ENCODE measurements at regions not wholly inside any gene's neighbourhood (a gene's known extent, or its start where the extent isn't known, plus 50 kb on each side); places are given as distances from the start of the nearest gene placed in this dataset.
"Not testable (repeated sequence)": the region's sequence is repeated elsewhere in the genome, so short reads cannot be mapped to it uniquely, and the experiment has no call there.

DNA sequence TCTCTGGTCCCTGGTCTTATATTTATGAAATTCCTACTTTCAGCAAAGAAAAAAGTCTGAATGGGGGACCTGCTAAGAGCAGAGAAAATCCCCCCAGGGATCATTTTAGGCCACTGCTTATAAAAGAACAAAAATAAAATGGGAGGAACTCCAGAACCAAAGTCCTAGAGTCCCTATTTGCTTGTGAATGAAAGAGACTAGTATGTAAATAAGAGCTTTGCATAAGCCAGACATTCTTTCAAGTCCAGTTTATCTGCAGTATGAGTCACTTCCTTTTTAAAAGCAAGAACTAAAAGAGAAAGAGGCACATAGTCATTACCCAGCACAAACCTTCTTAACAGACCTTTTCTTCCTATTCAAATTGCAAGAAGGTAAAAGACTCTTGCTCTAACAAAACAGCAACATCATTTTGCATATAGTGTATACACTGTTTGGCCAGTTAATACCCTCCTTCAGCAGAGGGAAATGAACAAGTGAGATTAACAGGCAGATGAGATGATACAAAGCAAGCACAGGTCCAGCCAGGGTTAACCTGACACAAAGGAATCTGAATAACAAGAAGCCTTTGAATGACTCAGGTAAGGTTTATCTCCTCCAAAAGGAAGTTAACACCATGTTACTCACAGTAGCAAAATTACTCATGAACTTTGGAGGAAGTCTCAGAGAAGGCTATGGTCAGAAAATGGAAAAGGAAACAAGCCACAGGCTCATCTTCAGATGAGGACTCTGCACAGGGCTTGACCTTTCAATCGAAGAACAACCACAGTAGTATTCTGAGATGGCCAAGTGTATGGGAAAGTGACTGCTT is 87.3 kb downstream of the PHLDA1 start:
- Histone ChIP-seq H3K4me3 (ENCODE audit: low read depth in 1 of 2, low read length in 2 of 2) (peak overlapping the region in 1 of 2 donors; percentile 11), H3K4me1 (ENCODE audit: control insufficient read depth in 1 of 2, insufficient read depth in 2 of 2, low read length in 2 of 2) (peaks cover 3 to 17% of the 10 kb centered on the region in 2 donors), H3K36me3 (ENCODE audit: control insufficient read depth in 1 of 2, insufficient read depth in 2 of 2, low read length in 2 of 2) (no peaks in the 10 kb centered on the region), H3K27ac (ENCODE audit: low read depth, low read length) (no peak overlapping the region), H3K9ac (ENCODE audit: low read depth in 1 of 2, low read length in 2 of 2) (no peak overlapping the region), H3K27me3 (ENCODE audit: control insufficient read depth in 1 of 2, insufficient read depth in 2 of 2, low read length in 2 of 2) (no peaks in the 10 kb centered on the region), H3K9me3 (ENCODE audit: control insufficient read depth in 1 of 2, low read length in 2 of 2) (no peaks in the 10 kb centered on the region)

GRCh38 chr12:75943730-75944096 is 87.9 kb downstream of the PHLDA1 start:
- Histone ChIP-seq H3K9ac (ENCODE audit: low read depth in 1 of 2, low read length in 2 of 2) (no peak overlapping the region), H3K27ac (ENCODE audit: low read depth, low read length) (no peak overlapping the region)

GRCh38 chr12:75941661-75942060 is 89.9 kb downstream of the PHLDA1 start:
- H3K9ac ChIP-seq (ENCODE audit: low read depth in 1 of 2, low read length in 2 of 2); H3K27me3 ChIP-seq (ENCODE audit: control insufficient read depth in 1 of 2, insufficient read depth in 2 of 2, low read length in 2 of 2); H3K4me3 ChIP-seq (ENCODE audit: low read depth in 1 of 2, low read length in 2 of 2); H3K27ac ChIP-seq (ENCODE audit: low read depth, low read length); H3K9me3 ChIP-seq (ENCODE audit: control insufficient read depth in 1 of 2, low read length in 2 of 2); H3K36me3 ChIP-seq (ENCODE audit: control insufficient read depth in 1 of 2, insufficient read depth in 2 of 2, low read length in 2 of 2): not testable (repeated sequence)
- H3K4me1 ChIP-seq (ENCODE audit: control insufficient read depth in 1 of 2, insufficient read depth in 2 of 2, low read length in 2 of 2): peaks cover 3 to 17% of the 10 kb centered on the region in 2 donors

More at GRCh38 chr12:75943730-75944096, 87.9 kb downstream of the PHLDA1 start:
- H3K27me3 ChIP-seq (ENCODE audit: control insufficient read depth in 1 of 2, insufficient read depth in 2 of 2, low read length in 2 of 2): no peaks in the 10 kb centered on the region
- H3K4me1 ChIP-seq (ENCODE audit: control insufficient read depth in 1 of 2, insufficient read depth in 2 of 2, low read length in 2 of 2): peaks cover 3 to 17% of the 10 kb centered on the region in 2 donors
- no peaks in the 10 kb centered on the region for H3K9me3 ChIP-seq (ENCODE audit: control insufficient read depth in 1 of 2, low read length in 2 of 2)
- H3K4me3 ChIP-seq (ENCODE audit: low read depth in 1 of 2, low read length in 2 of 2): no peak overlapping the region
- no peaks in the 10 kb centered on the region for H3K36me3 ChIP-seq (ENCODE audit: control insufficient read depth in 1 of 2, insufficient read depth in 2 of 2, low read length in 2 of 2)

- Histone ChIP-seq H3K4me3 (ENCODE audit: low read depth in 1 of 2, low read length in 2 of 2) (no peak overlapping the region), H3K9me3 (ENCODE audit: control insufficient read depth in 1 of 2, low read length in 2 of 2) (no peaks in the 10 kb centered on the region), H3K36me3 (ENCODE audit: control insufficient read depth in 1 of 2, insufficient read depth in 2 of 2, low read length in 2 of 2) (no peaks in the 10 kb centered on the region), H3K9ac (ENCODE audit: low read depth in 1 of 2, low read length in 2 of 2) (no peak overlapping the region), H3K27ac (ENCODE audit: low read depth, low read length) (no peak overlapping the region), H3K4me1 (ENCODE audit: control insufficient read depth in 1 of 2, insufficient read depth in 2 of 2, low read length in 2 of 2) (peaks cover 7 to 13% of the 10 kb centered on the region in 2 donors), H3K27me3 (ENCODE audit: control insufficient read depth in 1 of 2, insufficient read depth in 2 of 2, low read length in 2 of 2) (no peaks in the 10 kb centered on the region)
Measured at GRCh38 chr12:75939016-75939642, 92.4 kb downstream of the PHLDA1 start.

DNA sequence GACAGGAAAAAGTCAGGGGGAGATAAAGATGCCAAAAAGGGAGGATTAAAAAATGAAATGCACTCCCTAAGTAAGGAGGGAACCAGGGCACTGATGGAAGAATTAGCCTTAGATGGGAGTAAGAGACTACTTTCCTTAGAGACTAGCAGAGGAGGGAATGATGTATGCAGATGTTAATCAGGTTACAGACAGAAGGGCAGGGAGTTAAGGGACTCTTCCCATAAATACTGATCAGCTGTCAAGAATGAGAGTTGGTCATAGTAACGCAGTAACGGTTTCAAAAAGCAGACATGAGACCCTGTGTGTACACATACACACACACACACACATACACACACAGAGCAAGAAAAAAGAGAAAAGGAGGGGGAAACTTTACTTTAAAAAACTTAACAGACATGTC is 93.4 kb downstream of the PHLDA1 start:
- H3K9ac ChIP-seq (ENCODE audit: low read depth in 1 of 2, low read length in 2 of 2): no peak overlapping the region
- no peak overlapping the region for H3K27ac ChIP-seq (ENCODE audit: low read depth, low read length)

DNA sequence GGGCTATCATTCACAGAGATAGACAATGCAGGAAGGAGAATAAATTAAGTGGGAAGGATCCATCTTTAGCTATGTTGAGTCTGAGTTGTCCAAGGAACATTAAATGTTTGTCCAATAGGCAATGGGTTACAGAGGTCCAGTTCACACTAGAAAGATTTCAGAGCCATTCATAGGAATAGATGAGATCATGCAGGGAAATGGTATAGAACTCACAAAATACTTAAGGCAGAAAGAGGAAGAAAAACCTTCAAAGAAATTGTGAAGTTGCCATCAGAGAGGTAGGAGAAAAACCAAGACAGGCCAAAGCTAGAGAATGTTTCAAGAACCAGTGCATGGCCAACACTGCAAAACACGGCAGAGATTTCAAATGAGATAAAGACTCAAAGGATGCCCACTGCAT is 94.1 kb downstream of the PHLDA1 start:
- Histone ChIP-seq H3K9ac (ENCODE audit: low read depth in 1 of 2, low read length in 2 of 2) (no peak overlapping the region), H3K27ac (ENCODE audit: low read depth, low read length) (no peak overlapping the region)

More for the DNA sequence above, 93.4 kb downstream of the PHLDA1 start:
- H3K9me3 ChIP-seq (ENCODE audit: control insufficient read depth in 1 of 2, low read length in 2 of 2): no peaks in the 10 kb centered on the region
- no peak overlapping the region for H3K4me3 ChIP-seq (ENCODE audit: low read depth in 1 of 2, low read length in 2 of 2)
- H3K4me1 ChIP-seq (ENCODE audit: control insufficient read depth in 1 of 2, insufficient read depth in 2 of 2, low read length in 2 of 2): peaks cover 7 to 12% of the 10 kb centered on the region in 2 donors
- no peaks in the 10 kb centered on the region for H3K36me3 ChIP-seq (ENCODE audit: control insufficient read depth in 1 of 2, insufficient read depth in 2 of 2, low read length in 2 of 2)
- H3K27me3 ChIP-seq (ENCODE audit: control insufficient read depth in 1 of 2, insufficient read depth in 2 of 2, low read length in 2 of 2): no peaks in the 10 kb centered on the region

DNA sequence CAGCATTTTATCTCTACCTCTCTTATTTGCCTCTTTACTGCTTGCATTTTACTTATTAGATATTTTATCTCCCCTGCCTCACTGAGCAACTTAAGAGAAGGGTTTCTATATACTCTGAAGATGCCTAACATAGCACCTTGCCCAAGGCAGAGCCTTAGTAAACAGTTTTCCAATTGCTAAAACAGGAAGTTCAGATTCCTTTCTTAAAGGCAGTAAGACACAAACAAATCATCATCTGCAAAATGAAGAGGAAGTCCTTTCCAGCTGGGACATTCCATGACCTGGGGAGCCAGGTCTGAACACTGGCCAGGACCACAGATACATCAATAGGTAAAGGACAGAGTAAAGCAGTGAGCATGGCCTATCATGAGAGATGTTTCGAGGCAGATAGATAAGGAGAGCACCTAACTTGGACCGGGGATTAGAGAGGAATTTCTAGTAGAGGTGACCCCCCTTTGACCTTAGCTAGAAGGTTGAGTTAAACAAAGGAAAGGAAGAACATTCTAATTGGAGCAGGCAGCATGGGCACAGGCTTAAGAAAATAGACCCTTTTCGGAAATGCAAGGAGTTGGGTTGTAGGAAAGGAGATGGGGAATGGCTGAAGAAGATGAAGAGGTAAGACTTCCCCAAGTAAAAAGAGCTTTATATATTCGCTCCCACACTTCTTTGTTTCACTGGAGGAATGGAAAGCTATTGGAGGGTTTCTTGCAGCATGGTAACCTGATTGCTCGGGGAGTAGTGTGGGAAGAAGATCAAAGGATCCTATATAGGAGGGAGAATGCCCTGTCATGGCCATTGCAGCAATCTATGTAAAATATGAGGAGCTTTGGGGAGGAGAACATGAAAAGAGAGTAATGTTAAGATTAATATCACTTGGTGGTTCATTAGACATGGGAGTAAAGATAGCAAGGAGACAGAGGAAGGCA is 94.8 kb downstream of the PHLDA1 start:
- H3K9ac ChIP-seq (ENCODE audit: low read depth in 1 of 2, low read length in 2 of 2): no peak overlapping the region
- H3K27ac ChIP-seq (ENCODE audit: low read depth, low read length): no peak overlapping the region
- H3K9me3 ChIP-seq (ENCODE audit: control insufficient read depth in 1 of 2, low read length in 2 of 2): no peaks in the 10 kb centered on the region
- no peaks in the 10 kb centered on the region for H3K27me3 ChIP-seq (ENCODE audit: control insufficient read depth in 1 of 2, insufficient read depth in 2 of 2, low read length in 2 of 2)
- H3K4me3 ChIP-seq (ENCODE audit: low read depth in 1 of 2, low read length in 2 of 2): no peak overlapping the region
- peaks cover 7 to 12% of the 10 kb centered on the region in 2 donors for H3K4me1 ChIP-seq (ENCODE audit: control insufficient read depth in 1 of 2, insufficient read depth in 2 of 2, low read length in 2 of 2)
- no peaks in the 10 kb centered on the region for H3K36me3 ChIP-seq (ENCODE audit: control insufficient read depth in 1 of 2, insufficient read depth in 2 of 2, low read length in 2 of 2)

More for the DNA sequence above, 94.1 kb downstream of the PHLDA1 start:
- Histone ChIP-seq H3K4me3 (ENCODE audit: low read depth in 1 of 2, low read length in 2 of 2) (no peak overlapping the region), H3K9me3 (ENCODE audit: control insufficient read depth in 1 of 2, low read length in 2 of 2) (no peaks in the 10 kb centered on the region), H3K4me1 (ENCODE audit: control insufficient read depth in 1 of 2, insufficient read depth in 2 of 2, low read length in 2 of 2) (peaks cover 7 to 12% of the 10 kb centered on the region in 2 donors), H3K27me3 (ENCODE audit: control insufficient read depth in 1 of 2, insufficient read depth in 2 of 2, low read length in 2 of 2) (no peaks in the 10 kb centered on the region), H3K36me3 (ENCODE audit: control insufficient read depth in 1 of 2, insufficient read depth in 2 of 2, low read length in 2 of 2) (no peaks in the 10 kb centered on the region)

GRCh38 chr12:75935539-75936242 is 95.9 kb downstream of the PHLDA1 start:
- H3K4me1 ChIP-seq (ENCODE audit: control insufficient read depth in 1 of 2, insufficient read depth in 2 of 2, low read length in 2 of 2): peaks cover 7 to 12% of the 10 kb centered on the region in 2 donors
- H3K9me3 ChIP-seq (ENCODE audit: control insufficient read depth in 1 of 2, low read length in 2 of 2): no peaks in the 10 kb centered on the region
- no peak overlapping the region for H3K27ac ChIP-seq (ENCODE audit: low read depth, low read length)
- H3K27me3 ChIP-seq (ENCODE audit: control insufficient read depth in 1 of 2, insufficient read depth in 2 of 2, low read length in 2 of 2): no peaks in the 10 kb centered on the region
- H3K4me3 ChIP-seq (ENCODE audit: low read depth in 1 of 2, low read length in 2 of 2): no peak overlapping the region
- no peak overlapping the region for H3K9ac ChIP-seq (ENCODE audit: low read depth in 1 of 2, low read length in 2 of 2)
- H3K36me3 ChIP-seq (ENCODE audit: control insufficient read depth in 1 of 2, insufficient read depth in 2 of 2, low read length in 2 of 2): no peaks in the 10 kb centered on the region

DNA sequence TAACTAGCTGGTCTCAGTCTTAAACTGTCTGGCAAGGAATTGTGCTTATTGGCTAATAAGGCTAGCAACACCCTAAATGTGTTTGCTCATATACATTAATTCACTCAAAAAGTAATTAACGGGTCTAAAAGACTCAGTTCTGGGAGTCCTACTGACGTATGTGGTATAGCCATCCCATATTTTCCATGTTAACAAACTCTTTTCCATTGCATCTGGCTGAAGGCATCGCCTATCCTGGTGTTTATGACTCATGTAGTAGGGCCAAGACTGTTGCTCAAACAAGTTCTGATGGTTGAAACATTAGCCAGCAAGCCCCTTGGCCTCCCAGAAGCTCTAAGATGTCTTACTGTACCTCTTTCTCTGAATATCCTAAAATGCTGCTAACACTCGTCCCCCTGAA is 98.5 kb downstream of the PHLDA1 start:
- H3K9me3 ChIP-seq (ENCODE audit: control insufficient read depth in 1 of 2, low read length in 2 of 2): no peaks in the 10 kb centered on the region
- no peak overlapping the region for H3K4me3 ChIP-seq (ENCODE audit: low read depth in 1 of 2, low read length in 2 of 2)
- peaks cover 7 to 12% of the 10 kb centered on the region in 2 donors for H3K4me1 ChIP-seq (ENCODE audit: control insufficient read depth in 1 of 2, insufficient read depth in 2 of 2, low read length in 2 of 2)
- H3K9ac ChIP-seq (ENCODE audit: low read depth in 1 of 2, low read length in 2 of 2): no peak overlapping the region
- H3K27me3 ChIP-seq (ENCODE audit: control insufficient read depth in 1 of 2, insufficient read depth in 2 of 2, low read length in 2 of 2): no peaks in the 10 kb centered on the region
- no peak overlapping the region for H3K27ac ChIP-seq (ENCODE audit: low read depth, low read length)
- no peaks in the 10 kb centered on the region for H3K36me3 ChIP-seq (ENCODE audit: control insufficient read depth in 1 of 2, insufficient read depth in 2 of 2, low read length in 2 of 2)
